HG02981 (cell line): ENCODE measurements at regions not wholly inside any gene's neighbourhood (a gene's known extent, or its start where the extent isn't known, plus 50 kb on each side); places are given as distances from the start of the nearest gene placed in this dataset.
"Not testable (repeated sequence)": the region's sequence is repeated elsewhere in the genome, so short reads cannot be mapped to it uniquely, and the experiment has no call there.

Experiments
- ATAC-seq: cut with Tn5 transposase; IDR thresholded peaks from one replicate; pipeline ENCODE4 v1.9.1; 2021; ENCODE audit warnings: mild to moderate bottlenecking, moderate library complexity; ENCODE audit not compliant: unreplicated experiment

DNA sequence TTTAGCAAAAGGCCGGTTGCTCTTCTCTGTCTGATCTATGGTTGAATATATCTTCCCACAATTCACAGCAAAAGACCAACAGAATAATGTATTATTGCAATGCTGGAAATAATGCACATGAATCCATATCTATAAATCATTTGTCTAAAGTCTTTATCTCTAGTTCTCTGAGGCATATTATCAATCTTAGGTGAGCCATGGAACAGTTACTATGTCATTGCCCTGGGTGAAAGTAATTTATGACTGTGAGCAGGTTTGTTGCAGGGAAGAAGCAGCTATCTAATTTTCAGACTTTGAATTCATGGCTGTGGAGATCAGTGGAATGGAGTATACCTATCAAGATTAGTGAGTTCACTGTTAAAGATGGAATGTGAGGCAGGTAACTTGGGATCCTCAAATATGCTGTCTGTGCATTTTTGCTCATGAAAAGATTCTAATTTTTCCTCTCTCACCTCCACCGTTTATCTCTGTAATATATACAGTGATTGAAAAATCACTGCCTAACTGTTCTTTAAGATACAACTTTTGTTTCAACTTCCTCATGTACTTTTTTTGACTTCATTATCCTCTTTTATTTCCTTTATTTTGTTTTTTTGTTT is 256.8 kb upstream of the ARSJ start:
- no peak for ATAC-seq

DNA sequence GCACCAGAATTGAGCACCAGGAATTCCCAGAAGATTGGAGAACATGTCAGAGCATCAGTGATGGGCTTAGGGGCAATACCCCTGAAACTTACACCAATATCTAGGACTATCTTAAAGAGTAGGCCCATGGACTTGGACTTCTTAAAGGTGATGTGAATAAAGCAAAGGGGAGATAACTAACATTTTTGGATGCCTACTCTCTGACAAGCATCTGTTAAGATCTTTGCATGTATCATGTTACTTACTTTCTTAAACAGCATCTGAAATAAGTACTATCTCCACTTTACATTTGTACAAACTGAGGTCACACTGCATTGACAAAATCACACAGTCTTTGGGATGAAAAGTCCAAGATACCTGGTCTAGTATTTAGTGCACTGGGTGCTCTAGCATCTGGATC is 258.6 kb upstream of the ARSJ start:
- no peak for ATAC-seq

DNA sequence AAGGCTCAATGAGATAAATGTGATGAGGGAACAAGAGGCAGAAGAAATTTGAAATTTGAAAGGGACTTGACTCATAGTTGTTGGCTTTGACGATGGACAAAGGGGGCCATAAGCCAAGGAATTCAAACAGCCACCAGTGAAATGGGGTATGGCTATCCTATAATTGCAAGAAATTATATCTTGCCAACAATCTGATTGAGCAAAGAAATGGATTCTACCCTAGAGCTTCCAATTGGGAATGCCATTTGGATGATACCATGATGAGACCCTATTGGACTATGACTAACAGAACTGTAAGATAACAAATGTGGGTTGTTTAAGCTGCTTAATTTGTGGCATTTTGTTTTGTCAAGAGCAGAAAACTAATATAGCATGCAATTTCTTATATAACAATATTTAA is 270.1 kb upstream of the ARSJ start:
- ATAC-seq: no peak

DNA sequence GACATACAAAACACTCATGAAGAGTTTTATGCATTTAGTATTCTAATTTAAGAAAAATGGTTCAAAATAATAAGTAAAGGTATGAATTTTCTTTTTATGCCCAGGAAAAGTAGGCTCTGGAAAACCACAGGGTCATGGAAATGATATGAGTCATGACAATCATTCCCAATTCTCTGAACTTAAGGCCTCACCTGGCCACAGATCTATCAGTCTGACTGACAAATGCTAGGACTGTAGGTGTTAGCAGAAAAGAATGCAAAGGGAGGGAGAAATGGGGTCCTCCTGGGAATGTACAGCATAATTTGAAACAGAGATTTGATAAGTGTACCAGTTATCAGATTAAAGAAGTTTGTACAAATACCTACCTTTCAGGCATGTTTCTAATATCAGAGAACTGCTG is 270.5 kb upstream of the ARSJ start:
- ATAC-seq: no peak

DNA sequence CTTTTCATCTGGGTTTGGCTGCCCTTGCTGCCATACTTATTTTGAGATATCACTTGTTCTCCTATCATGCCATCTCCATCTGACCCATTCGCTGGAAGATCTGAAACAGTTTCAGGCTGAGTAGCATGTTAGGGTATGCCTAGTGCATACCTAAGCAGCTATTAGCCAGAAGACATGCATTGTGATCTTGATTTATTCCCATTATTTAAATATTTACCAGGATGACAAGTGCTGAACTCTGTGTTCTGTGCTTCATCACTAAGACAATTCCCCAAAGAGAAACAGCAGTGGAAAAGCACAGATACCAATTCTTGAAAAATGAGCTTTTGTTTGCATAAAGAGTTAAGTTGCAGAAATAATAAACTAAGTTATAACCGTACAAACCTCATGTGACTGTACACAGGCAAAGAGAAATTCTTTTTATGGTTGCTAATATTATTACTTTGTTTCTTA is 271.0 kb upstream of the ARSJ start:
- ATAC-seq: no peak

DNA sequence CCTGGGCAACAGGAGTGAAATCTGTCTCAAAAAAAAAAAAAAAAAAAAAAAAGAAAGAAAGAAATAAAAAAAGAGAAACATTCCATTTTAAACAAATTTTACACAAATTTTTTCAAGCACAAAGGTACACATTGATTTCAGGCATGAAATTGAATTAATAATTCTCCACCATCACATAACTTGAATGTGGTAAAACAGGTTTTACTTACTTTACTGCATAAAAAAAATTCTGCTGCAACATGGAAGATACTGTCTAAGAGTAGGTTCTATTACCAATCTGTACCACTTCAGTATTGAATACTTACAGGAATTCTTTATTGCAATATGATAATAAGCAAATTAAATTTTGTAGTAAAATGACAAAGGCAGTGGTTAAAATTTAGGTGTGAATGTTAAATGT is 271.6 kb upstream of the ARSJ start:
- no peak for ATAC-seq

DNA sequence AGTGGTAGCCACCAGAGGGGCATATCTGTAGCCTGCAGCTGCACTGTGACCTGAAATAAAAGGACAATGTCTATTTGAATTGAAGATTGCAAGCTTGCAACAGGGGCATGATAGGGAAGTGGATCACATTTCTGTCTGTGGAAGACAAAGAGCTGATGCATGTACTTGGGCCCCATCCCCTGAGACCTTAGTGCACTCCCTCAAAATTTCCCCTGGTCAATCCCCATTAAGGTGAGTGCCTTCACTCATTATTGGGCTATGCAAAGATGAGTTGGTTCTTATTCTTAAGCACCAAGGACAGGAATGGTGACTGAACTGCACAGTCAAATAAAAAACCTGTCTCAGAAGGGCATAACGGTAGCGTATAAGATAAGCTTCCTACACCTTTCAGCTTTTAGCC is 273.1 kb upstream of the ARSJ start:
- ATAC-seq: no peak

DNA sequence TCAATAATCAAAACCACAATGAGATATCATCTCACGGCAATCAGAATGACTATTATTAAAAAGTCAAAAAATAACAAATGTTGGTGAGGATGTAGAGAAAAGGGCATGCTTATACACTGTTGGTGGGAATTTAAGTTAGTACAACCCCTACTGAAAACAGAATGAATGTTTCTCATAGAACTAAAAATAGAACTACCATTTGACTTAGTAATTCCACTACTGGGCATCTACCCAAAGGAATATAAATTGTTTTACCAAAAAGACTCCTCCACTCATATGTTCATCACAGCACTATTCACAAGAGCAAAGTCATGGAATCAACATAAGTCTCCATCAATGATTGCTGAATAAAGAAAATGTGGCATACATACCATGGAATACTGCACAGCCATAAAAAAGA is 278.1 kb upstream of the ARSJ start:
- no peak for ATAC-seq

DNA sequence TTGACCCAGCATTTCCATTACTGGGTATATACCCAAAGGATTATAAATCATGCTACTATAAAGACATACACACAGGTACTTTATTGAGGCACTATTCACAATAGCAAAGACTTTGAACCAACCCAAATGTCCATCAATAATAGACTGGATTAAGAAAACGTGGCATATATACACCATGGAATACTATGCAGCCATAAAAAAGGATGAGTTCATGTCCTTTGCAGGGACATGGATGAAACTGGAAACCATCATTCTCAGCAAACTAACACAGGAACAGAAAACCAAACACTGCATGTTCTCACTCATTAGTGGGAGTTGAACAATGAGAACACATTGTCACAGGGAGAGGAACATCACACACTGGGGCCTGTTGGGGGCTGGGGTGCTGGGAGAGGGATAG is 283.0 kb upstream of the ARSJ start:
- ATAC-seq: not testable (repeated sequence)

DNA sequence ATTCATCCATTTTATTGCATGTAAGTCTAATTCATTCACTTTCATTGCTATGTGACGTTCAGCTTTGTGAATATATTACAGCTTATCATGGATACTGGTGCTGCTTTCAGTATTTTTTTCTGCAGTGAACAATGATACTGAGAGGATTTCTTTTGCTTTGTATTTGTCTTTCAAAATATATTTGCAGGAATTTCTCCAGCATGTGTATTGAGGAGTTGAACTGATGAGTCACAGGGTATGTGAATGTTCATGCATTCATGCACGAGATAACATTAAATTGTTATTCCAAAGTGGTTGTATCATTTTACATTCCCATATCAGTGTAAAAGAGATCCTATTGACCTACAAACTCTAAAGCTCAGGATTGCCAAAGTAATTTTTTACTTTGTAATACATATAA is 283.8 kb upstream of the ARSJ start:
- ATAC-seq: no peak

DNA sequence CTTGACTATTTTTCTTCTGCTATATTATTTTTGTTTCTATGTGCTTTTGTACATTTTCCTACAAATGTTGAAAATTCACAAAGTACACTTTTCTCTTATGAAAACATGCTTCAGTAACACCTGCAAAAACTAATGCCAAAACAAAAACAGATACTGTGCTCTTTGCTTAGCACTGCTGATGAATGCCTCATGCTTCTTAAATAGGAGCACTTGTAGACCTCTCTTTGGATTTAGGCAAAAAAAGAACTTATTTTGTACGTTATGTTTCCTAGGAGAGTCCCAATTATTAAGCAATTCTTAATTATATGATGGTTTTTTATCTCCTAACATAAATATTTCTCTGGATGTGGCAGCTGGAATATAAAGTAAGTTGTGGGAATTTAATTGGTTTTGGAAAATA is 285.0 kb upstream of the ARSJ start:
- no peak for ATAC-seq

DNA sequence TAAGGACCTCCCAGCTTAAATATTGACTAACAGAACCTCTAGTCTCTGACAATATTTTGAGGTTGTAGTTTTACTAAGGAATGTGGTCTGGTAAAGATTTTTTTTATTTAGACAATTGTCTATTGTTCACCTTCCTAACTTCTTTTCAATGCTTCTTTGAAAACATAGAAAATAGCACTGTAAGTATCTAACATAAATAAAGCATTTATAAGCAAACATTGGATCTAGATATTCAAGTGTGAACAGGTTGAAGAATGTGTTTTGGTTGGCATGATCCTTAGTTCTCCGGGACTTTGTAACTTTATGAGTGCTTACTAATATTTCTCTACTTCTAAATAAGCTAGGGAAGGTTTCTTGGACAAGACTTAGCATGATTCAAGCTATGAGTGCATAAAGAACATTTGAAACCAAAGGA is 285.4 kb upstream of the ARSJ start:
- ATAC-seq: no peak

DNA sequence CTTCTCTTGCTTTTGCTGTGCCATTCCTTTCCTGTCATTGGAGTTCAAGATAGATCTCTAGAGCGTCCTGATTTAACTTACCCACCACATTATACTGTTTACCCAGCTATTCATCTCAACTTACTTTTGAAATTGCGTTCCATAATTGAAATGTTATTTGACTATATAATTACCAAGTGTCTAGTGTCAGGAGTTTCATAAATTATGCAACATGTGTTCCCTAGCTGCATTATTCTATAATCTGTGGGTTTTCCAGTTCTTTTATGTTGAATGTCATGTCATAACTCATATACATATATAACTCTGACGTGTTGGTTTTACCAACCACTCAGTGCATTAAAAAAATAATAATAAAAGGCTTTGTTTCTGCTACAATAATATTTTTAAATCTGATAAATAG is 285.9 kb upstream of the ARSJ start:
- no peak for ATAC-seq

DNA sequence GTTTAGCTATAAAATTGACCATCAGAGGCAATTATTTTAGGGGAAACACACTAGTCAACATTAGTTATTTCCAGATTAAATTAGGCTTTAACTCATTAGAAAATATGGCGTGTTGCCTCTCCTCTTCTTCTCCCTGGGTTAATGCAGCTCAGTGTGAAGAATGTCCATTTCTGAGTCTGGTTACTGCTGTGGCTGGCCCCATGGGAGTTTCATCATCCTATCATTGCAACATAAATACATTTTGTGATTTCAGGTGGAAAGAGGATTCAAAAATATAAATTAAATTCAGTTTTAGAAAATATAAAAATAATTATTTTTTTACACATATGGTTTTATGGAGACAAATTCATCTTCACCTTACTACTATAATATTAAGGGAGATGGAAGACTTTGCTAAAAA is 288.5 kb upstream of the ARSJ start:
- no peak for ATAC-seq

DNA sequence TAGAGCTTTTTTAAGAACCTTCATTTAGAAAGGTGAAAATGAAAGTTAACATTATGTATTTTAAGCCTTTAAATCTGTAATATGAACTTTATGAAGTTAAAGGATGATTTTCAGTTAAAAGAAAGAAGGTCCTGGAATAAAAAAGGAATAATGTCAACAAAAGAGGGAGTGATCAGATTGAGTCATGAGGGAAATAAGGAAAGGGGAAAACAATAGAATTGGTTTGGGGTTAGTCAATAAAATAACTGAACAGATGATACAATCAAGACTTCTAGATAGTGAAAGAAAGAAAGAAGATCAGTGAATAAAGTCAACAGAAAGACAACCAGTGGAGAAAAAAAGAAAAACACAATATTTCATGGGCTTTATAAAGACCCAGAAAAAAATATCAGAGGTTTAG is 291.6 kb upstream of the ARSJ start:
- no peak for ATAC-seq

DNA sequence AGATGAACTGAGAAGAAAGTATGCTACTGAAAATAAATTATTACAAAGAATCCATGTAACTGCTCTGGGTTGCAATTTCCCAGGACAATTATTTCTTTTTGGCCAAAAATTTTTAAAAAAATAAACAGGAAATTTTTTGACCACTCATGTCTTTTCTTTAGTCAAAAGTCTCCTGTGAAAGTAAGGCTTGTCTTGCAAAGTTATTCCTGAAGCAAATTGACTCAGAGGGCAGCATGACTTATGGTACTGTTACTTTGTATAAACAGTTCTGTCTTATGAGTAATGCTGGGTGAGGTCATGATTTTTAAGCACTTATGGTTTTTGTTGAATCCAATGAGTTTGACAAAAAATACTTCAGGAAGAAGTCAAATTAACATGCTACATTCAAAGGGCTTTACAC is 292.8 kb upstream of the ARSJ start:
- ATAC-seq: no peak

DNA sequence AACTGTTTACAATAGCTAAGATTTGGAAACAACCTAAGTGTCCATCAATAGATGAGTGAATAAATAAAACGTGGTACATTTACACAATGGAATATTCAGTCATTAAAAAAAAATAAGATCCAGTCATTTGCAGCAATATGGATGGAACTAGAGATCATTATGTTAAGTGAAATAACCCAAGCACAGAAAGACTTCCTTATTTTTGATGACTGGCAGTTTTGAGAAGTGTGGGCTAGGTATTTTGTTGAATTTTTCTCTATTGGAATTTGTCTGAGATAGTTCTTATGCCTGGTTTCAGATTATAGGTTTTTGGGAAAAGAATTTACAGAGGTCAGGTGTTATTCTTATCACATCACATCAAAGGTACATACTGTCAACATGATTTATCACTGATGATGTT is 293.8 kb upstream of the ARSJ start:
- ATAC-seq: no peak

DNA sequence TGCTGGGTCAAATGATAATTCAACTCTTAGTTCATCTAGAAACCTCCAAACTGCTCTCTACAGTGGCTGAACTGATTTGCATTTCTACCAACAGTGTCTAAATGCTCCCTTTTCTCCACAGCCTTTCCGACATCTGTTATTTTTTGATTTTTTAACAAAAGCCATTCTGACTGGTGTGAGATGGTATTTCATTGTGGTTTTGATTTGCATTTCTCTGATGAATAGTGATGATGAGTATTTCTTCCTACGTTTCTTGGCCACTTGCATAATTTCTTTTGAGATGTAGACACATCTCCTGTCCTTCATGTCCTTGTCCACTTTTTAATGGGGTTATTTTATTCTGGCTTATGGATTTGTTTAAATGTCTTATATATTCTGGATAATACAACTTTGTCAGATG is 298.2 kb upstream of the ARSJ start:
- no peak for ATAC-seq

DNA sequence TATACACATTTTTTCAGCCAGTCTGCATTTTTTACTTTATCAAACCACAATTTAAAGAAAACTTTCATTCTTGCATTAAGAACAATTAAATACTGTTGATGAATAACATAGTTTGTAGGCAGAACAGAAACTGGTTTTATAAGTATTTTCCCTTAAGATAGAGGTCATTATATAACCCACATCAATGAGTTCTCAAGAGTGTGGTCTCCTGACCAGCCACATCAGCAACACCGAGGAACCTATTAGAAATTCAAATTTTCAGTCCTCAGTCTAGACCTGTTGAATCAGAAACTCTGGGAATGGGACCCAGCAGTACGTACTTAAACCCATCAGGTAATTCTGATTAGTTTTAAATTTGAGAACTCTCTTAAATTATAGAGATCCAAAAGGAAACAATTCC is 299.6 kb upstream of the ARSJ start:
- ATAC-seq: no peak

DNA sequence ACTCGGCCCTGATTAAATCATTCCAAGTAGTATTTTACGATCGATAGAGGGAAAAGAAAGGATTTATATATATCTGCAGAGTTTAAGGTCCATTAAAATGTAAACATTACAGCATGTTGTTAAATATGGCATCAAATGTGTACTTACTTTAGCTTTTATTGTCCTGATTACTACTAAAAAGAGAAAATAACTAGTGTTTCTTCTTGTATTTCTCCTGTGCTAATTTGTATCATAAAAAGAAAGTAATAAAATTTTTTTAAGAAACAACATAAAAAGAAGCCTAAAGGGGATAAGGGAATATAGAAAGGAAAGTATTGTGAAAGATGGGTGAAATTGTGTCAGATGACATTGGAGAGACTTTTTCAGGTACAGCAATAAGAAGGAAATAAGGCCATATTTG is 300.3 kb upstream of the ARSJ start:
- ATAC-seq: no peak

DNA sequence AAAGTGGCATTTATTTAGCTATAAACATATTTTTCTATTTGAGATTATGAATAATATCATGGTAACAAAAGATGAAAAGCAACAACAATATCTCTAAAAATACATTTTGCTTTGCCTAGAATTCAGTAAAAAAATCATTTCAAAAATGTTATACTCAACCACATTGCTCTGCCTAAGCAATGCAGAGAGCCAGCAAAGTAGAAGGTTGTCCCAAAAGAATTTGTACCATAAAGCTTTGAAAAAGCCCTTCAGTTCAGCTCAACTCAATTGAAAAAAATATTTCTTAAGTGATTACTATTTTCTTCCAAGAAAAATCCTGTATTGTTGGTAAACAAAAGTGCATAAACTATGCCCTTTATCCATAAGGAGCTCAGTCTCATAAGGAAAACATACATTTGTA is 301.2 kb upstream of the ARSJ start:
- ATAC-seq: no peak

DNA sequence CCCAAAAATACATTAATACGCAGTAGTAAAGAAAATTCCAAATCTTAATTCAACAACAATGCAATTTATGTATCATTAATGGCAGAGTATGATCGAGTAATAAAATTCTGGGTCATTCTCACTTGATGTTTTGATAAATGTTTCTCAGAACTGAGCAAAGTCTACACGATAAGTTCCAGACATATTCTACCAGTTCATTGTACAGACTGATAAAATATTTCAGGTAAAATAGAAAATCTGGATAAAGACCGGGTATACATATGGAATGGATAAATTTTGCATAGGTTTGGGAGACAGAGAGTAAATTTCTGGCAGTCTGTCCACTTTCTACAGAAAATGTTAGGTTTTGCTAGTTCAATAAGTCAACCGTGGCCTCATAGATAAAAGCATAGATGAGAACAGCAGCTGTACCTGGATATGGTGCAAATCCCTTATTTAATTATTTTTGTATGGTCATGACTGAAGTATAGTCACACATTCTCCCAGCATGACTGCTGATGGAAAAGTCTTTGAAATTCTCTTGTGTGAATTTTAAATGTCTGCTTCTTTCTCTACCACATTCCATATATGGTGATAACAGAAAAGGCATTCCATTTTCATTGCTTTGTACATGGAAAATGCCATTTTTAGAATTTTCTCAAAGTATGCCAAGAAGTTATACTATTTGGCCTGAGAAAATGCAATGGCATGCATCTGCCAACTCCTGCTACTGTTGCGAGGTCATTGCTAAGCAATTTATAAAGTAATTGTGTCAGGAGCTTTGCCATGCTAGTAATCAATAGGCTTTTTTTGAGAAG is 301.9 kb upstream of the ARSJ start:
- ATAC-seq: no peak

DNA sequence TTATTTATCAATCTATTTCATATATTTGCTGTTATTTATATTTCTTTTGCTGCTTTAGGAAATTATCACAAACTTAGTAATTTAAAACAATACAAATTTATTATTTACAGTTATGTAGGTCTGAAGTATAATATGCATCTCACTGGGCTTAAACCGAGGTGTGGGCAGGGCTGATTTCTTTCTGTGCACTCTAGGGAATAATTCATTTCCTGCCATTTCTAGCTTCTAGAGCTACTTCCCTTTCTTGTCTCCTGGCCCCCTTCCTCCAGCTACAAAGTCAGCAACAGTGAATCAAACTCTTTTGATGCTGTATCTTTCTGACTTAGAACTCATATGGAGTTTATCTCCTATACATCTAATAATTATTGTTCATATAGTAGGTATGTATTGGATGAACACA is 303.5 kb upstream of the ARSJ start:
- peak; percentile 69 for ATAC-seq
